ENCODE measurements at regions not wholly inside any gene's neighbourhood (a gene's known extent, or its start where the extent isn't known, plus 50 kb on each side); places are given as distances from the start of the nearest gene placed in this dataset.

- no TSS peak for BruUV-seq (replicated peaks)
- ATAC-seq (no peak), DNase-seq (ENCODE audit: extremely low read depth in 1 of 4, low spot score in 3 of 4) (no peak), FAIRE-seq (no peak)
- TF ChIP-seq ZNF764 (CRISPR knock-in tag; IDR thresholded peaks at IDR 0.05; ENCODE audit: low read depth) (no peak), NELFE (IDR thresholded peaks at IDR 0.05; ENCODE audit: insufficient read depth, insufficient read length) (no peak), DMBX1 (CRISPR knock-in tag; IDR thresholded peaks at IDR 0.05; ENCODE audit: borderline replicate concordance) (no peak), ARID2 (IDR thresholded peaks at IDR 0.05) (no peak), ZFP36 (IDR thresholded peaks at IDR 0.05; ENCODE audit: low read depth, low read length, partially characterized antibody) (no peak), ATF1 (CRISPR knock-in tag; IDR thresholded peaks at IDR 0.05) (no peak), ATF1 (tag; IDR thresholded peaks at IDR 0.05) (no peak), THRAP3 (IDR thresholded peaks at IDR 0.05; ENCODE audit: borderline replicate concordance) (no peak)
- TF ChIP-seq, protein P1, sequence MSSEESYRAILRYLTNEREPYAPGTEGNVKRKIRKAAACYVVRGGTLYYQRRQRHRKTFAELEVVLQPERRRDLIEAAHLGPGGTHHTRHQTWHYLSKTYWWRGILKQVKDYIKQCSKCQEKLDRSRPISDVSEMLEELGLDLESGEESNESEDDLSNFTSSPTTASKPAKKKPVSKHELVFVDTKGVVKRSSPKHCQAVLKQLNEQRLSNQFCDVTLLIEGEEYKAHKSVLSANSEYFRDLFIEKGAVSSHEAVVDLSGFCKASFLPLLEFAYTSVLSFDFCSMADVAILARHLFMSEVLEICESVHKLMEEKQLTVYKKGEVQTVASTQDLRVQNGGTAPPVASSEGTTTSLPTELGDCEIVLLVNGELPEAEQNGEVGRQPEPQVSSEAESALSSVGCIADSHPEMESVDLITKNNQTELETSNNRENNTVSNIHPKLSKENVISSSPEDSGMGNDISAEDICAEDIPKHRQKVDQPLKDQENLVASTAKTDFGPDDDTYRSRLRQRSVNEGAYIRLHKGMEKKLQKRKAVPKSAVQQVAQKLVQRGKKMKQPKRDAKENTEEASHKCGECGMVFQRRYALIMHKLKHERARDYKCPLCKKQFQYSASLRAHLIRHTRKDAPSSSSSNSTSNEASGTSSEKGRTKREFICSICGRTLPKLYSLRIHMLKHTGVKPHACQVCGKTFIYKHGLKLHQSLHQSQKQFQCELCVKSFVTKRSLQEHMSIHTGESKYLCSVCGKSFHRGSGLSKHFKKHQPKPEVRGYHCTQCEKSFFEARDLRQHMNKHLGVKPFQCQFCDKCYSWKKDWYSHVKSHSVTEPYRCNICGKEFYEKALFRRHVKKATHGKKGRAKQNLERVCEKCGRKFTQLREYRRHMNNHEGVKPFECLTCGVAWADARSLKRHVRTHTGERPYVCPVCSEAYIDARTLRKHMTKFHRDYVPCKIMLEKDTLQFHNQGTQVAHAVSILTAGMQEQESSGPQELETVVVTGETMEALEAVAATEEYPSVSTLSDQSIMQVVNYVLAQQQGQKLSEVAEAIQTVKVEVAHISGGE (CRISPR knock-in tag; IDR thresholded peaks at IDR 0.05): no peak
- TF ChIP-seq, protein P2, sequence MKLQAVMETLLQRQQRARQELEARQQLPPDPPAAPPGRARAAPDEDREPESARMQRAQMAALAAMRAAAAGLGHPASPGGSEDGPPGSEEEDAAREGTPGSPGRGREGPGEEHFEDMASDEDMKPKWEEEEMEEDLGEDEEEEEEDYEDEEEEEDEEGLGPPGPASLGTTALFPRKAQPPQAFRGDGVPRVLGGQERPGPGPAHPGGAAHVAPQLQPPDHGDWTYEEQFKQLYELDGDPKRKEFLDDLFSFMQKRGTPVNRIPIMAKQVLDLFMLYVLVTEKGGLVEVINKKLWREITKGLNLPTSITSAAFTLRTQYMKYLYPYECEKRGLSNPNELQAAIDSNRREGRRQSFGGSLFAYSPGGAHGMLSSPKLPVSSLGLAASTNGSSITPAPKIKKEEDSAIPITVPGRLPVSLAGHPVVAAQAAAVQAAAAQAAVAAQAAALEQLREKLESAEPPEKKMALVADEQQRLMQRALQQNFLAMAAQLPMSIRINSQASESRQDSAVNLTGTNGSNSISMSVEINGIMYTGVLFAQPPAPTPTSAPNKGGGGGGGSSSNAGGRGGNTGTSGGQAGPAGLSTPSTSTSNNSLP (IDR thresholded peaks at IDR 0.05; ENCODE audit: borderline replicate concordance, low read depth, low read length): no peak
- TF ChIP-seq, protein P3, sequence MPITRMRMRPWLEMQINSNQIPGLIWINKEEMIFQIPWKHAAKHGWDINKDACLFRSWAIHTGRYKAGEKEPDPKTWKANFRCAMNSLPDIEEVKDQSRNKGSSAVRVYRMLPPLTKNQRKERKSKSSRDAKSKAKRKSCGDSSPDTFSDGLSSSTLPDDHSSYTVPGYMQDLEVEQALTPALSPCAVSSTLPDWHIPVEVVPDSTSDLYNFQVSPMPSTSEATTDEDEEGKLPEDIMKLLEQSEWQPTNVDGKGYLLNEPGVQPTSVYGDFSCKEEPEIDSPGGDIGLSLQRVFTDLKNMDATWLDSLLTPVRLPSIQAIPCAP (CRISPR knock-in tag; IDR thresholded peaks at IDR 0.05; ENCODE audit: borderline replicate concordance): no peak
- Histone ChIP-seq H3K79me2 (ENCODE audit: control insufficient read depth, insufficient read depth, low read length) (no peaks in the 10 kb centered on the region), H3K4me1 (replicated peaks in 1 of 2; ENCODE audit: control insufficient read depth in 2 of 2, insufficient read depth in 2 of 2, low read length in 2 of 2) (no peaks in the 10 kb centered on the region), H3K9me1 (ENCODE audit: control insufficient read depth, insufficient read depth, low read length) (no peaks in the 10 kb centered on the region), H3K4me3 (no peak overlapping the region), H2AFZ (ENCODE audit: low read depth, low read length) (no peak overlapping the region), H3K9ac (ENCODE audit: insufficient read depth in 1 of 2, low read depth in 2 of 2, low read length in 2 of 2) (no peak overlapping the region), H3K36me3 (ENCODE audit: control insufficient read depth, insufficient read depth, low read length) (no peaks in the 10 kb centered on the region), H3K27ac (ENCODE audit: extremely low read depth, low read depth, low read length) (no peak overlapping the region), H4K20me1 (replicated peaks; ENCODE audit: control insufficient read depth, insufficient read depth, low read length) (no peaks in the 10 kb centered on the region), H3K4me2 (ENCODE audit: insufficient read depth, low read length) (no peak overlapping the region), H3K9me3 (replicated peaks; ENCODE audit: control insufficient read depth, insufficient read depth, low read depth, low read length) (peaks cover 5% of the 10 kb centered on the region; the same call in 1 of the 2 replicates), H3K27me3 (ENCODE audit: control insufficient read depth in 2 of 2, insufficient read depth in 2 of 2, low read length in 2 of 2) (no peaks in the 10 kb centered on the region; a peak in 1 of 5 replicates)
- ChIA-PET CTCF (ENCODE audit: low intra/inter-chr PET ratio) (no interaction called here), POLR2A (no interaction called here)
- in situ Hi-C loops (cut with MboI): no loop called here
- intact Hi-C loops (cut with micrococcal nuclease): no loop called here
- 49% methylated on average over 22 of the region's 26 CpGs for WGBS (ENCODE audit: insufficient coverage, low coverage, missing lambda C conversion rate)
These were observed 160.7 kb downstream of the NDUFA10 start for GRCh38 chr2:239864247-239865058.
